NCI-H510A treated with DMSO at 0.1 percent for 48 hours (cell line): ENCODE measurements at regions not wholly inside any gene's neighbourhood (a gene's known extent, or its start where the extent isn't known, plus 50 kb on each side); places are given as distances from the start of the nearest gene placed in this dataset.
"Not testable (repeated sequence)": the region's sequence is repeated elsewhere in the genome, so short reads cannot be mapped to it uniquely, and the experiment has no call there.

Experiments
- DNase-seq: peaks from one replicate; lab custom pipeline; 2025; lab: John Stamatoyannopoulos, UW

DNA sequence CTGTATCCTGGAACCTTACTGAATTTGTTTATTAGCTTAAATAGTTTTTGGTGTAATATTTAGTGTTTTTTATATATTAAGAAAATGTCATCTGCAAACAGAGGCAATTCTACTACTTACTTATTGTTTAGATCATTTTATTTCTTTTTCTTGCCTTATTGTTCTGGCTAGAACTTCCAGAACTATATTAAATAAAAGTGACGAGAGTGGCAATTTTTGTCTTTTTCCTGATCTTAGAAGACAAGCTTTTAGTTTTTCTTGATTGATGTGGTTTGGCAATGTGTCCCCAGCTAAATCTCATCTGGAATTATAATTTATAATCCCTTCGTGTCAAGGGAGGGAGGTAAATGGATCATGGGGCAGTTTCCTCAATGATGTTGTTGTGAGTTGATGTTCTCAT, 857.8 kb downstream of the SLC6A15 start:
- DNase-seq: no peak

- no peak for DNase-seq
Observed at GRCh38 chr12:84047881-84048280, 864.7 kb downstream of the SLC6A15 start.

DNA sequence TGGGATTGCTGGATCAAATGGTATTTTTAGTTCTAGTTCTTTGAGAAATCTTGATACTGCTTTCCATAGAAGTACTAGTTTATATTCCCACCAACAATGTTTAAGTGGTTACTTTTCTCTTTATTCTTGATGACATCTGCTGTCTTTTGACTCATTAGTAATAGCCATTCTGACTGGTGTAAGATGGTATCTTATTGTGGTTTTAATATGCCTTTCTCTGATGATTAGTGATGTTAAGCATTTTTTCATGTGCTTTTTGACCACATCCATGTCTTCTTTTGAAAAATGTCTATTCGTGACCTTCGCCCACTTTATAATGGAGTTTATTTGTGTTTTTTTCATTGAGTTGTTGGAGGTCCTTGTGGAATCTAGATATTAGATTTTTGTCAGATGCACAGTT, 865.7 kb downstream of the SLC6A15 start:
- DNase-seq: no peak

DNA sequence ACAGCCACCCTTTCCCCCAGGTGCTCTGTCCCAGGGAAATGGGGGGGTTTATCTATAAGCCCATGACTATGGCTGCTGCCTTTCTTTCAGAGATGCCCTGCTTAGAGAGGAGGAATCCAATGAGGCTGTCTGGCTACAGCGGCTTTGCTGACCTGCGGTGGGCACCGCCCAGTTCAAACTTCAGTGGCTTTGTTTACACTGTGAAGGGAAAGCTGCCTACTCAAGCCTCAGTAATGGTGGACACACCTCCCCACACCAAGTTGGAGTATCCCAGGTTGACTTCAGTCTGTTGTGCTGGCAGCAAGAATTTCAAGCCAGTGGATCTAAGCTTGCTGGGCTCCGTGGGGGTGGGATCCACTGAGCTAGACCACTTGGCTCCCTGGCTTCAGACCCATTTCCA, 869.2 kb downstream of the SLC6A15 start:
- DNase-seq: no peak

DNA sequence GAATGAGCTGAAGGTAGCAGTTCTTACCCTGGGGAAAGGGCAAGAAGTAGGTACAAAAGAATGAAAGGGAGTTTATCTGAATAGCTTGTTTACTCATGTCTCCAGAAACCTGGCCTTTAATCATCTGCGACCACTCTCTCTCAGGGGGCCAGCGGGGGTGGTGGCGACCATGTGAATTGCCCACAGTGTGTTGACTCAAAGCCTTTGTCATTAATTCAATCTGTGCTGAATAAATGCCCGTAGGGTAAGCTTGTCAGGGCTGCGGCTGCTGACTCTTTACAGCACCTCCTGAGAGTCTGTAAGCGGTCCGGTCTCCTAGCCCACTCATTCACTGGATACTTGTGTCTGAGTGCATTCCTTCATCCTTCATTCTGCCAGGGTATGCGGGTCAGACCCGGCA, 874.4 kb downstream of the SLC6A15 start:
- DNase-seq: no peak

- no peak for DNase-seq
Observed at GRCh38 chr12:84036912-84037311, 875.7 kb downstream of the SLC6A15 start.

- DNase-seq: no peak
Observed at GRCh38 chr12:84035766-84036165, 876.8 kb downstream of the SLC6A15 start.

- DNase-seq: no peak
Observed at GRCh38 chr12:84034871-84035270, 877.7 kb downstream of the SLC6A15 start.

DNA sequence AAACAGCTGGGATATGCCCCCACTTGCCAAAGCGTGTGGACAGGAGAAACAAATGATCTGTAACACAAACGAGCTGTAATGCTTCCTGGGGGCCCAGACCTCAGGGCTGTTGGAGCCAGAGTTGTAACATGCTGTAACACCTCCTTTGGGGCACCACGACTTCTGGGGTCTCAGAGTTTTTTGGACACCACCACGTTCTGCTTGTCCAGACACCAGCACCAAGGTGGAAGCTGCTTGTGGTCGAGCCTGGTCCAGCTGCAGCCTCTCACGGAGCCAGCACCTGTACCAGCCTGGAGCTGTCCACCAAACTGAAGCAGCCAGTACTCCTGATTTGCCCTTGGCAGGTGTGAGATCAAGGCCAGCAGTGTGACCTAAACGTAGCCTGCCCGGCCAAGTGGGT, 879.4 kb downstream of the SLC6A15 start:
- DNase-seq: no peak

DNA sequence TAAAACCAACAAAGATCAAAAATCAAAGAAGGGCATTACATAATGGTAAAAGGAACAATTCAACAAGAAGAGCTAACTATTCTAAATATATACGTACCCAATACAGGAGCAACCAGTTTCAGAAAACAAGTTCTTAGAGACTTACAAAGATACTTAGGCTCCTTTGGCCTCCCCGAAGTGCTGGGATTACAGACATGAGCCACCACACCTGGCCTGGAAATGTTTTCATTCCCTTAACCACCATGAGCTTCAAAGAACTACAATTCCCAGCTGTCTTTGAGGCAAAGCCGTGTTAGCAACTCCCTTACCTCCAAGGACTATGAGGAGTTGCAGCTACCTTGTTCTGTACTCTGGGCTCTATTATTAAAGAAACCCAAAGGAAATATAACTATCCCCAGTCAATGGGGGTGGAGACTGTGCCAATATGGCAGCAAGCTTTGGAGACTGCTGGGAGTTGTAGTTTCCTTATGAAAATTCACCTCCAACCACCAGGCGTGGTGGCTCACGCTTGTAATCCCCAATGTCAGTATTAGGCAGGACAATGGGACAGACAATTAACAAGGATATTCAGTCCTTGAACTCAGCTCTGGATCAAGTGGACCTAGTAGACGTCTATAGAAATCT, 893.9 kb downstream of the SLC6A15 start:
- DNase-seq: not testable (repeated sequence)

DNA sequence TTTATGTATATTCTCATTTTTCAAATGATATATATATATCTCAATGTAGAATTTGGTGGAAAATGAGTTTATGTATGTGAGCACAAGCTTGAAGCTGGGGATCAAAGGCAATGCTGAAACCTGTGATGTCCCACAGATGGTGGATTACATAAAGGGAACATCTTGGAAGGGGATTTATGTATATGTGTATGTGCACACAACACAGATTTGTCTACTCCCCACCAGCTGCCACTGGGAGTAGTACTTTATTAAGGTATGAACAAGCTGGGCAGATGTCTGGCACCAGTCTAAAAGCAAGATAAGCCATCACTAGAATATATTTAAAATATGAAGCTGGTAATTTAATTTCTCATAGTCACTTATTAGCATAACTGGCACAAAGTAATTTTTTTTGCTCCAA, 895.6 kb downstream of the SLC6A15 start:
- no peak for DNase-seq

GRCh38 chr12:83997423-83997822, 915.2 kb downstream of the SLC6A15 start:
- no peak for DNase-seq

DNA sequence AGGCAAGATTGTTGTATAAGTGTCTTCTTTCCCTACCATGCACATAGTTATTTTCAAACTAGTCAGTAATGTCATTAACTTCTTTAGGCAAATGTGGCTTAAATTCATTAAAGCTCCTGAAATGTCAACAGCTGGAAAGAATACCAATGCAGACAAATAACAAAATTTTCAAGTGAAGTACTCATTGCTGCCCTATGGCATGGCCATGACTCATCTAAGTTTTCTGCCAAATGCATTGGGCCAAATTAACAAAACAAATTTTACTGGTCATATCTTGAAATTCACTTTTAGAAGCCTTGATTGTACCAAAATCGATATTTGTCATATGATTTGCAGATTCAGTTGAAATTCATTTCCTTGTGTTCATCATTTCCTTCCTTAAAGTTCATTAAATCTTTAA, 915.9 kb downstream of the SLC6A15 start:
- DNase-seq: no peak

GRCh38 chr12:83985084-83985483, 927.5 kb downstream of the SLC6A15 start:
- DNase-seq: no peak

DNA sequence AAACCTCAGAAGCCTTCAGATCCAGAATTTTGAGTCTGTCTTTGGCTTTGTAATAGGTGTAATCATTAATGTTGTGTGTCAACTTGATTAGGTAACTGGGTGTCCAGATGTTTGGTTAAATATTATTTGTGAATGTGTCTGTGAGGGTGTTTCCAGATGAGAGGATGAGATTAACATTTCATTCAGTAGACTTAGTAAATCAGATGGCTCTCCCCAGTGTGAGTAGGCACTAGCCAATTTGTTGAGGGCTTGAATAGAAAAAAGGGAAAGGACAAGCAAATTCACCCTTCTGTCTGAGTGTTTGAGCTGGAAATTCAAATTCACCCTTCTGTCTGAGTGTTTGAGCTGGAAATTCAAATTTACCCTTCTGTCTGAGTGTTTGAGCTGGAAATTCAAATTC, 932.2 kb downstream of the SLC6A15 start:
- DNase-seq: no peak

DNA sequence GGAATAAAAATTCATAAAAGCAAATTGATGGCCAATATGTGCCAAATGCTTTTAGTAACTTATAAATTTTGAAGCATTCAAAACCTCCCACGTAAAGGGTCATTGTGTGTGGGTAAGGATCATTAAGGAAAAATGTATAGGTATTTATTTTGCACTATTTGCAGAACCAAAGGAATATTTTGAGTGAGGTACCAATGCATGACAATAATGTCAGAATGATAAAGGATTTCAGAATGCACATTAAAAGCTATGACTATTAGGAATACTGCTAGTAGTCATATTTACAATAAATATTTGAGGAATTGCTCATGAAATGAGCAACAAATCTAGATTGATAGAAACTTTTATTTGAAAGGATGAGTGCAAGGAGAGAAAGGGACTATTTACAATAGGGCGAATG, 932.8 kb downstream of the SLC6A15 start:
- no peak for DNase-seq

GRCh38 chr12:83971781-83972180, 940.8 kb downstream of the SLC6A15 start:
- no peak for DNase-seq

DNA sequence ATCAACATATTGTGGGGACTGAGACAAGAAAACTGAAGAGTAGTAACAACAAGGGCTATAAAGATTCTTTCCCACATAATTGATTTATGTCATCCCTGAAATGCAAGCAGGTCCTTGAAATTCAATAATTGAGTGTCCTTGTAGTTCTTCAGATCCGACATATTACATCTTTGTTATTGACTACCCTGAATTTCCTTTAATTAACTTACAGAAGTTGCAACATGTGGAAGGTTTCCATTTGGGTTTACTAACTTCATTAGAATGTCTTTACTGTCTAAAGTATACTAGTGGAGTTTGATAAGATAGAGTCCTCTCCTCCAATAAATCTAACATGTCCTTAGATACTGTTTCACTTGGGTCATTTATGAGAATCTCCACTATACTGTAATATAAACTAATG, 951.8 kb downstream of the SLC6A15 start:
- DNase-seq: no peak

- no peak for DNase-seq
Observed at GRCh38 chr12:83958997-83959396, 953.6 kb downstream of the SLC6A15 start.

DNA sequence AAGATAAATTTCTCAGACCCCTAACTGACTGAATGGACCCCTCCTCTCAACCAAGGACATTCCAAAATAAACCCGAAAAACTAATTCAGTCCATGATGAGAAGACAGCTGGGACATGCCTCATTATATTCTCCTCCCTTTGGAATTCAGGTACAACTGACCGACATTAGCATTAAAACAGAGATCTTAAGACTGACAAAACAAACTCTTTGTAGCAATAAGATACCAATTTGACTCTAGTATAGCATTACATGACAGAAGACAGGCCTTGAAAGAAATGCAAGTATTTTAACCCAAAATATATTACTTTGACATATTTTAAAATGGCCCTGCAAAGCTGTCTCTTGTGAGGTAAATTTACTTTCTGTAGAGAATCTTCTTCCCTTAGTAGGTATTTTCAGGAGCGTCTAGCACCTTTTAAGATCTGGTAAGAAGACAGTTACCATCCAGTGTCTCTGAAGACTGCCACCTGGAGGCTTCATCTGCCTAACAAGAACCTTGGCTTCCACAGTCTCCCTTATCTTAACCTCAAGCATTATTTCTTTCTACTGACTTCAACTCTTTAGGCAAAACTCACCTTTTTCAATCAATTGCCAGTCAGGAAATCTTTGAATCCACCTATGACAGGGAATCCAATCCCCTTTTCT, 957.5 kb downstream of the SLC6A15 start:
- no peak for DNase-seq

DNA sequence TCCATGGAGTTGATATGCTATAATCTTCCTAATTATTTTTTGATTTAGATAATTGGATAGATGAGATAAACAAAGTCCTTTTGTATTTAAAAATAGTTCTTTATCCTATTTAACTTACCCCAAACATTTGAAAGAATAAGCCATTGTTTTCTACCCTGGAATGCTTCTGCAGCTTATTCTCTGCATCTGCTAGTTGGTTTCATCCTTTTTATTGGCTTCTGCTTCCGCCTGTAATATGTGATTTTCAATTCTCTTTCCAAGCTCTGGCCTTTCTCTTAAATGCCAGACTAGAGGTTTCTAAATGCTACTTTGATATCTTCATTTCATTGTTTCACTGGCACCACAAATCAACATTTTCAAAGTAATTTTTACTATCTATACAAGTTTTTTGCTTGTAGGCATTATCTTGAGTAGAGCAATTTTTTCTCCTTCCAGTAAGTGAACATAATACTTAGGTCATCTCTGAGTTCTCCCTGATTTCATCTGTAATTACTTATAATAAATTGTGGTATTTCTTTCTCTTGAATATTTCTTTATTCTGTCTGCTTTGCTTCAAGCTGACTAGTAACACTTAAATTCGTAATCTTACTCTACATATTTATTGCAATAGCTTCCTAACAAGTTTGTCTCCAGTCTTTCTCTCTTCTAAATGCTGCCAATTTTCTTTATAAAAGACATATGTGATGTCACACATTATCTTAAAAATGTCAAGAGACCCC, 958.4 kb downstream of the SLC6A15 start:
- DNase-seq: no peak

DNA sequence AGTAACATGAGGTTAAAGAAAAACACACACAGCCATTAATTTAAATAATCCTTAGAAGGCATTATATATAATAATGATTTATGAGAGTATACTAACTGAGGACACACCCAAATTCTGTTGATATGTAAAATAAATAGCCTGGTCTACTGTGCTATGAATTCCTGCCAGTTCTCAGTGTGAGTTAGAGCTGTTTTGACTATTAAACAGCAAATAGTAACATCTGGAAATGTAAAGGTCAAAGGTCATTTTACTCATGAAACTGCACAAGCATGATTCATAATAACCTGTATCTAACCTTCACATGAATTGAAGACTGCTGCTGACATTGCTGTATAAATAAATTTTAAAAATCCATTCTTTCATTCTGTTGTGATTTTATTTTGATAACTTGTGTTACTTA, 966.7 kb downstream of the SLC6A15 start:
- DNase-seq: no peak

- no peak for DNase-seq
Observed at GRCh38 chr12:83939718-83940117, 972.9 kb downstream of the SLC6A15 start.

DNA sequence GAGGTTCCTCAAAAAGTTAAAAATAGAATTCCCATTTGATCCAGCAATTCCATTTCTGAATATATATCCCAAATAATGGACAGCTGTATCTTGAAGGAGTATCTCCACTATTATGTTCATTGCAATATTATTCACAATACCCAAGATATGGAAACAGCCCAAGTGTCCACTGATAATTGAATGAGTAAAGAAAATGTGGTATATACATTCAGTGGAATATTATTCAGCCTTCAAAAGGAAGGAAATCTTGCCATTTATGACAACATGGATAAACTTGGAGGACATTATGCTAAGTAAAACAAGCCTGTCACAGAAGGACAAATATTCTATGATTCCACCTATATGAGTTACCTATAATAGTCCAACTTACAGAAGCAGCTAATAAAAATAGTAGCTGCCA, 979.0 kb downstream of the SLC6A15 start:
- DNase-seq: no peak
